CD14-positive monocyte (primary cell): ENCODE measurements at regions not wholly inside any gene's neighbourhood (a gene's known extent, or its start where the extent isn't known, plus 50 kb on each side); places are given as distances from the start of the nearest gene placed in this dataset.

Experiments
- DNase-seq, 3 donors: peaks; one replicate each; pipeline ENCODE4 v3.0.0-alpha.2; 2011 to 2022
- H2AFZ ChIP-seq: 2 replicates; pipeline ENCODE4 v1.6.0; 2012; ENCODE audit warnings: mild to moderate bottlenecking, low read depth, low read length, inconsistent platforms; ENCODE audit not compliant: insufficient read depth, poor library complexity, severe bottlenecking
- H3K27ac ChIP-seq, 2 donors: 1 replicate in 1 of 2; 2 replicates in 1 of 2; pipeline ENCODE4 v1.5.1; 2012 to 2013; ENCODE audit warnings: low read length in 2 of 2, control low read depth in 1 of 2, inconsistent platforms in 1 of 2, low read depth in 1 of 2, mild to moderate bottlenecking in 1 of 2
- H3K27me3 ChIP-seq, 2 donors: one replicate each; pipeline versions ENCODE4 v1.6.0 to v1.6.1; 2011 to 2013; ENCODE audit warnings: low read length in 2 of 2; ENCODE audit not compliant: control insufficient read depth in 2 of 2, insufficient read depth in 2 of 2
- H3K36me3 ChIP-seq, 2 donors: replicated peaks in 1 of 2; 1 replicate in 1 of 2; 2 replicates in 1 of 2; pipeline versions ENCODE4 v1.5.1 to v1.6.1; 2012 to 2013; ENCODE audit warnings: low read length in 2 of 2, control low read depth in 1 of 2, inconsistent platforms in 1 of 2, mild to moderate bottlenecking in 1 of 2; ENCODE audit not compliant: insufficient read depth in 2 of 2, control insufficient read depth in 1 of 2
- H3K4me1 ChIP-seq, 2 donors: 1 replicate in 1 of 2; 2 replicates in 1 of 2; pipeline versions ENCODE4 v1.5.1 to v1.6.1; 2012 to 2013; ENCODE audit warnings: low read length in 2 of 2, control low read depth in 1 of 2, inconsistent platforms in 1 of 2, mild to moderate bottlenecking in 1 of 2, moderate library complexity in 1 of 2; ENCODE audit not compliant: insufficient read depth in 2 of 2, control insufficient read depth in 1 of 2
- H3K4me2 ChIP-seq: replicated peaks from 2 replicates; pipeline ENCODE3; 2012; ENCODE audit warnings: low read length, moderate library complexity, mild to moderate bottlenecking; ENCODE audit not compliant: poor library complexity, severe bottlenecking; ENCODE audit errors: extremely low read depth
- H3K4me3 ChIP-seq, 3 experiments: fragments of 200-600 bp in 1 of 3; sonication (generic) in 1 of 3; replicated peaks in 1 of 3; 1 replicate in 2 of 3; 2 replicates in 1 of 3; pipeline ENCODE4 v1.5.1; 2011 to 2013; ENCODE audit warnings: low read length in 3 of 3, mild to moderate bottlenecking in 3 of 3, control low read depth in 2 of 3, low read depth in 2 of 3, inconsistent platforms in 1 of 3, moderate library complexity in 1 of 3
- H3K79me2 ChIP-seq: 2 replicates; pipeline ENCODE4 v1.6.0; 2012; ENCODE audit warnings: mild to moderate bottlenecking, control low read depth, inconsistent platforms, low read length, moderate library complexity; ENCODE audit not compliant: insufficient read depth
- H3K9ac ChIP-seq: 2 replicates; pipeline ENCODE4 v1.6.0; 2017; ENCODE audit warnings: low read length, mild to moderate bottlenecking; ENCODE audit not compliant: insufficient read depth, poor library complexity, severe bottlenecking
- H3K9me3 ChIP-seq, 2 donors: replicated peaks in 1 of 2; 1 replicate in 1 of 2; 2 replicates in 1 of 2; pipeline versions ENCODE4 v1.5.1 to v1.6.1; 2012 to 2013; ENCODE audit warnings: low read length in 2 of 2, control low read depth in 1 of 2; ENCODE audit not compliant: control insufficient read depth in 1 of 2, insufficient read depth in 1 of 2
- H4K20me1 ChIP-seq: 2 replicates; pipeline ENCODE4 v1.6.0; 2012; ENCODE audit warnings: mild to moderate bottlenecking, low read length, control low read depth, moderate library complexity; ENCODE audit not compliant: insufficient read depth
- H3K27ac Mint-ChIP-seq, 7 donors: one replicate each; pipeline ENCODE4 v1.8.0; 2020; ENCODE audit warnings: mild to moderate bottlenecking in 7 of 7, mixed read lengths in 7 of 7, moderate library complexity in 6 of 7, inconsistent platforms in 2 of 7
- H3K27me3 Mint-ChIP-seq, 3 donors: one replicate each; pipeline ENCODE4 v1.8.0; 2021 to 2022; ENCODE audit warnings: low read depth in 3 of 3, mild to moderate bottlenecking in 3 of 3, mixed read lengths in 3 of 3, moderate library complexity in 3 of 3, inconsistent platforms in 1 of 3
- H3K36me3 Mint-ChIP-seq, 2 donors: one replicate each; pipeline ENCODE4 v1.8.0; 2020; ENCODE audit warnings: mixed read lengths in 2 of 2, inconsistent platforms in 1 of 2, mild to moderate bottlenecking in 1 of 2
- H3K4me1 Mint-ChIP-seq: one replicate; pipeline ENCODE4 v1.8.0; 2020; ENCODE audit warnings: mild to moderate bottlenecking, mixed read lengths
- H3K4me3 Mint-ChIP-seq, 2 donors: one replicate each; pipeline ENCODE4 v1.8.0; 2020; ENCODE audit warnings: mild to moderate bottlenecking in 2 of 2, mixed read lengths in 2 of 2, moderate library complexity in 1 of 2
- H3K9me3 Mint-ChIP-seq, 7 donors: one replicate each; pipeline ENCODE4 v1.8.0; 2020 to 2022; ENCODE audit warnings: mixed read lengths in 7 of 7, mild to moderate bottlenecking in 6 of 7, moderate library complexity in 6 of 7, inconsistent platforms in 2 of 7
- CTCF ChIP-seq: fragments of 200-600 bp; IDR thresholded peaks from one replicate; pipeline ENCODE4 v1.8.0; 2022; ENCODE audit warnings: antibody characterized with exemption, mild to moderate bottlenecking
- WGBS: methylation state at CpG from one replicate; pipeline ENCODE4 v1.1.5; 2013; ENCODE audit warnings: missing lambda C conversion rate; ENCODE audit not compliant: insufficient coverage; 5-methylcytosine and 5-hydroxymethylcytosine counted together
- intact Hi-C, 2 donors: fragments of 100-400 bp; cut with micrococcal nuclease; formaldehyde crosslinking; loops; one replicate each; pipeline versions ENCODE4 v1.15.0 to v1.15.1; 2023

- Histone ChIP-seq H2AFZ (no peak overlapping the region), H3K4me1 (no peaks in the 10 kb centered on the region), H3K27me3 (no peaks in the 10 kb centered on the region), H3K79me2 (no peaks in the 10 kb centered on the region), H3K4me3 (no peak overlapping the region), H3K4me2 (no peak overlapping the region), H3K27ac (no peak overlapping the region), H3K36me3 (no peaks in the 10 kb centered on the region), H3K9ac (no peak overlapping the region), H4K20me1 (no peaks in the 10 kb centered on the region), H3K9me3 (no peaks in the 10 kb centered on the region)
- no peak for TF ChIP-seq CTCF
- Mint-ChIP-seq H3K27me3 (no peaks in the 10 kb centered on the region), H3K27ac (no peak overlapping the region), H3K9me3 (no peaks in the 10 kb centered on the region), H3K36me3 (no peaks in the 10 kb centered on the region), H3K4me3 (no peak overlapping the region), H3K4me1 (no peaks in the 10 kb centered on the region)
- no peak for DNase-seq
- WGBS: no CpG with 5 or more reads among the region's 4 CpGs
- intact Hi-C loops: no loop called here
These were observed 644.7 kb upstream of the CDH6 start for GRCh38 chr5:30548580-30549305.

GRCh38 chr5:30540150-30540549 lies 653.3 kb upstream of the CDH6 start:
- no peak overlapping the region for H3K27ac Mint-ChIP-seq
- H3K36me3 ChIP-seq: no peaks in the 10 kb centered on the region
- TF ChIP-seq CTCF: no peak

More at GRCh38 chr5:30540150-30540549, 653.3 kb upstream of the CDH6 start:
- no peak for DNase-seq
- peaks cover 0 to 1% (median 0%) of the 10 kb centered on the region in 3 donors for H3K27me3 Mint-ChIP-seq
- peaks cover 20 to 25% of the 10 kb centered on the region in 2 donors for H3K9me3 ChIP-seq
- intact Hi-C loops: no loop called here
- H3K4me1 Mint-ChIP-seq: no peaks in the 10 kb centered on the region
- H4K20me1 ChIP-seq: no peaks in the 10 kb centered on the region
- H2AFZ ChIP-seq: no peak overlapping the region
- H3K9me3 Mint-ChIP-seq: peaks cover 2 to 15% (median 4%) of the 10 kb centered on the region in 7 donors
- no peak overlapping the region for H3K27ac ChIP-seq
- no peaks in the 10 kb centered on the region for H3K36me3 Mint-ChIP-seq
- H3K4me3 Mint-ChIP-seq: no peak overlapping the region
- no peaks in the 10 kb centered on the region for H3K4me1 ChIP-seq
- no peaks in the 10 kb centered on the region for H3K79me2 ChIP-seq
- H3K27me3 ChIP-seq: no peaks in the 10 kb centered on the region
- no peak overlapping the region for H3K4me3 ChIP-seq
- H3K4me2 ChIP-seq: no peak overlapping the region
- WGBS: 100% methylated on average over 4 of the region's 4 CpGs
- no peak overlapping the region for H3K9ac ChIP-seq
